Activated T-cell treated with anti-CD3 and anti-CD28 coated beads, Interleukin-2, amount 50 U/mL, for 4 hours (primary cell): ENCODE measurements at regions not wholly inside any gene's neighbourhood (a gene's known extent, or its start where the extent isn't known, plus 50 kb on each side); places are given as distances from the start of the nearest gene placed in this dataset.
"Not testable (repeated sequence)": the region's sequence is repeated elsewhere in the genome, so short reads cannot be mapped to it uniquely, and the experiment has no call there.

Experiments
- ATAC-seq, 2 donors: fragments of 200-7000 bp; cut with Tn5 transposase; one replicate each; pipeline ENCODE4 v1.10.0; 2021
- DNase-seq: peaks from one replicate; pipeline ENCODE4 v3.0.0-alpha.2; 2020
- H3K27me3 Mint-ChIP-seq: one replicate; pipeline ENCODE4 v1.8.0; 2021; ENCODE audit warnings: low read depth, mixed read lengths
- H3K36me3 Mint-ChIP-seq: one replicate; pipeline ENCODE4 v1.8.0; 2022; ENCODE audit warnings: mixed read lengths; ENCODE audit not compliant: insufficient read depth
- H3K4me1 Mint-ChIP-seq: one replicate; pipeline ENCODE4 v1.8.0; 2021; ENCODE audit warnings: low read depth, mixed read lengths
- H3K4me3 Mint-ChIP-seq: one replicate; pipeline ENCODE4 v1.8.0; 2021; ENCODE audit warnings: mild to moderate bottlenecking, moderate library complexity, mixed read lengths
- H3K9me3 Mint-ChIP-seq: one replicate; pipeline ENCODE4 v1.8.0; 2021; ENCODE audit warnings: mixed read lengths

DNA sequence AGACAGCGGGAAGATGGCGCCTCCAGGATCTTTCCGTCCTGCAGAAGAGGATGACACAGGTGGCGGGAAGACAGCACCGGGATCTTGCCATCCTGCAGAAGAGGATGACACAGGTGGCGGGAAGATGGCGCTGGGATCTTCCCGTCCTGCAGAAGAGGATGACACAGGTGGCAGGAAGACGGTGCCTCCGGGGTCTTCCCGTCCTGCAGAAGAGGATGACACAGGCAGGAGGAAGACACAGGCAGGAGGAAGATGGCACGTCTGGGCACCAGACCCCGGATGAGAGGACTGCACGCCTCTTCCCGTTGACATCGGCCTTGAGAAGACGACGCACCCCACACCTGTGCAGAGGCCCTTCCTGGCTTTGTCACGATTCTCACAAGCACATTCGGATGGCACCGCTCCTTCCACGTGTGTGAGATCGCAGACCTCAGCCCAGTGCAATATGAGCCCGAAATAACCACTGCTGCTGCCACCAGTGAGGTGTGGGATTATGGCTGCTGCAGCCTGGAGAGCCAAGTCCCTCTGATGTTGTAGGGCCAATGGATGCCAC, 79.4 kb upstream of the SNTG2 start:
- Mint-ChIP-seq H3K4me3 (no peak overlapping the region), H3K4me1 (no peaks in the 10 kb centered on the region)

DNA sequence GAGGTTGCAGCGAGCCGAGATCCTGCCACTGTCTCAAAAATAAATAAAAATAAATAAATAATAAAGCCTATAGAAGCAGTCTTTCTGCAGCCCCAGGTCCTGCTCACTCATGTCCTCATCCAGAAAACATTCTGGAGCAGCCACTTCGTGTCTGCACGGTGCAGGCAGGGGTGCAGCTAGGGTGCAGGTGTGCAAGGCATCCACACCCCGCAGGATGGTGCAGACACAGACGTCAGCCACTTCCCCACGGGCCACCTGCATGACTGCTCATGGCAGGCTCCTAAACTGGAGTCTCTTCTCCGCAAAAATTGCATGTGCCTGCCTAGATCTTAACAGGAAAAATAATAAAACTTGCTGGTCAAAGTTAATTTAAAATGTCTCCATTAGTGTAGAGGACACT, 80.2 kb upstream of the SNTG2 start:
- Mint-ChIP-seq H3K9me3 (no peaks in the 10 kb centered on the region), H3K36me3 (no peaks in the 10 kb centered on the region), H3K4me1 (no peaks in the 10 kb centered on the region), H3K27me3 (peaks cover 20% of the 10 kb centered on the region), H3K4me3 (no peak overlapping the region)
- DNase-seq, result no peak
- ATAC-seq, result no peak

More for the DNA sequence above, 79.4 kb upstream of the SNTG2 start:
- H3K9me3 Mint-ChIP-seq, result no peaks in the 10 kb centered on the region
- H3K27me3 Mint-ChIP-seq, result peaks cover 20% of the 10 kb centered on the region
- ATAC-seq (no peak), DNase-seq (no peak)
- H3K36me3 Mint-ChIP-seq, result no peaks in the 10 kb centered on the region

DNA sequence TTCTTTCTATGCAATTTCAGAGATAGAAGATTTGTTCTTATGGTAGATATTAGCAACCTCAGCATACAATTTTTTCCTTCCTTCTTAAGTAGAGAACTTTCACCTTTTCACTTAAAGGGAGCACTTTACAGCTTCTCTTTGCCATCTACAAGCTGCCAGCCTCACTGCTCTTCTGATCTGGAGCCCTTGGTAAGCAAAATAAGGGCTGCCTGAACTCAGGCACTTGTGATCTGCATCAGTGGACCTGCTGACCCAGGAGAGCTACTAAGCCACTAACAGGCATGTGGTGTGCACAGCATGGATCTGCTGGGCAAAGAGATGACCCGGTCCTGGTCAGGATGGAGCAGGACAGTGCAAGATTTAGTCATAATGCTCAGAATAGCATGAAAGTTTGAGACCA, 80.8 kb upstream of the SNTG2 start:
- ATAC-seq (no peak), DNase-seq (no peak)
- no peaks in the 10 kb centered on the region for H3K36me3 Mint-ChIP-seq
- H3K4me3 Mint-ChIP-seq, result no peak overlapping the region
- peaks cover 20% of the 10 kb centered on the region for H3K27me3 Mint-ChIP-seq
- no peaks in the 10 kb centered on the region for H3K4me1 Mint-ChIP-seq
- no peaks in the 10 kb centered on the region for H3K9me3 Mint-ChIP-seq

DNA sequence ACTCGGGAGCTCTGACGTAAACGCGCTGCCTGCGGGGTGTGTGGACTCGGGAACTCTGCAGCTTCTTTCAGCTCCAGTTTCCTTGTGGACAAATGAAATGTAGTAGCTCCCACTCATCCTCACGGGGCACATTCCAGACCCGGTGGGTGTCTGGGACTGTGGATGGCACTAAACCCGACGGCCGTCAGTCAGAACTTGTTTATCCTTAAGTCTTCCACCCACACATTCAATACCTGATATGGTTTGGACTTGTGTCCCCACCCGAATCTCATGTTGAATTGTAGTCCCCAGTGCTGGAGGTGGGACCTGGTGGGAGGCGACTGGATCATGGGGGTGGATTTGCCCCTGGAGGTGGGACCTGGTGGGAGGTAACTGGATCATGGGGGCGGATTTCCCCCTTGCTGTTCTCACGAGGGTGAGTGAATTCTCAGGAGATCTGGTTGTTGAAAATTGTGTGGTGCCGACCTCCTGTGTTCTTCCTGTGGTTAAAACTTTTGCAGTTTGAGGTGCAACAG, 81.2 kb upstream of the SNTG2 start:
- no peak for ATAC-seq
- Mint-ChIP-seq H3K4me1 (no peaks in the 10 kb centered on the region), H3K9me3 (no peaks in the 10 kb centered on the region), H3K27me3 (peaks cover 20% of the 10 kb centered on the region), H3K4me3 (no peak overlapping the region), H3K36me3 (no peaks in the 10 kb centered on the region)
- no peak for DNase-seq

DNA sequence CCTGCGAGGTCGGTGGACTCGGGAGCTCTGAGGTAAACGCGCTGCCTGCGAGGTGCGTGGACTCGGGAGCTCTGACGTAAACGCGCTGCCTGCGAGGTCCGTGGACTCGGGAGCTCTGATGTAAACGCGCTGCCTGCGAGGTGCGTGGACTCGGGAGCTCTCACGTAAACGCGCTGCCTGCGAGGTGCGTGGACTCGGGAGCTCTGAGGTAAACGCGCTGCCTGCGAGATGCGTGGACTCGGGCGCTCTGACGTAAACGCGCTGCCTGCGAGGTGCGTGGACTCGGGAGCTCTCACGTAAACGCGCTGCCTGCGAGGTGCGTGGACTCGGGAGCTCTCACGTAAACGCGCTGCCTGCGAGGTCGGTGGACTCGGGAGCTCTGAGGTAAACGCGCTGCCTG, 81.8 kb upstream of the SNTG2 start:
- not testable (repeated sequence) for DNase-seq, H3K36me3 Mint-ChIP-seq, H3K9me3 Mint-ChIP-seq, H3K4me3 Mint-ChIP-seq, H3K4me1 Mint-ChIP-seq, ATAC-seq
- H3K27me3 Mint-ChIP-seq, result peaks cover 20% of the 10 kb centered on the region

DNA sequence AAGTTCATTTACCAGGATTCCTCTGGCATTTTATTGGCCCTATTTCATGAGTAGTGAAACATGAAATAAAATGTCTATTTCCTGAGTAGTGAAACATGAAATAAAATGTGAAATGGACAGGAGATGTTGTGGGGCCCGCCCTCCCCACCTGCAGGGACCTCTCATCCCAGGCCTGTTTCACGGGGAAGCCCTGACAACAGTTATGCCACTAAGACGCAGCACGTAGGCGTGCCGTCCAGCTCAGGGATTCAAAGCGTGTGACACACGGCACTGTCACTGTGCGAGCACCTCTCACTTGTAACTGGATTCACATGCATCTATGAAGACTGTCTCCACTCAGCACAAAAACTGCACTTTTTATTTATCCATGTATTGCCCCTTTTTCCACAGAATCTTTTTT, 83.4 kb upstream of the SNTG2 start:
- H3K36me3 Mint-ChIP-seq, result no peaks in the 10 kb centered on the region
- ATAC-seq, result no peak

DNA sequence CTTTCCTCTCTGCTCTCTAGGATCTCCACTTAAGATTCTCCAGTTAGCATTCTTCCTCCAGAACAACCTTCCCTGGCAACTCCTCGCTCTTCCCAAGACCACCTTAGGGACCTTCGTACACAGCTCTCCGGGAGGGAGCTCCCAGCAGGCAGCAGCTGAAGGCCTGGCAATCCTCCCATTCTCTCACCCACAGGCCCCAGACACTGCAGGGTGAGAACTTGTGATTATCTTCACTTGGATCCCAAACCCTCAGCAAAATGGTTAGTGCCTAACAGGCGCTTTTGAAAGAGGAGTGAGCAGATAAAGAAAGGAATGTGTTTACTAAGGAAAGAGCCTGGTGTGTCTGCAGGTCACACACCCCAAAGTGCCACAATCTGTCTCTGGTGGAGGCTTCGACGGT, 83.8 kb upstream of the SNTG2 start:
- Mint-ChIP-seq H3K27me3 (peaks cover 21% of the 10 kb centered on the region), H3K9me3 (no peaks in the 10 kb centered on the region), H3K4me3 (no peak overlapping the region), H3K4me1 (no peaks in the 10 kb centered on the region), H3K36me3 (no peaks in the 10 kb centered on the region)
- DNase-seq, result no peak
- ATAC-seq, result no peak

More for the DNA sequence above, 83.4 kb upstream of the SNTG2 start:
- Mint-ChIP-seq H3K27me3 (peaks cover 22% of the 10 kb centered on the region), H3K9me3 (no peaks in the 10 kb centered on the region), H3K4me3 (no peak overlapping the region), H3K4me1 (no peaks in the 10 kb centered on the region)
- no peak for DNase-seq

DNA sequence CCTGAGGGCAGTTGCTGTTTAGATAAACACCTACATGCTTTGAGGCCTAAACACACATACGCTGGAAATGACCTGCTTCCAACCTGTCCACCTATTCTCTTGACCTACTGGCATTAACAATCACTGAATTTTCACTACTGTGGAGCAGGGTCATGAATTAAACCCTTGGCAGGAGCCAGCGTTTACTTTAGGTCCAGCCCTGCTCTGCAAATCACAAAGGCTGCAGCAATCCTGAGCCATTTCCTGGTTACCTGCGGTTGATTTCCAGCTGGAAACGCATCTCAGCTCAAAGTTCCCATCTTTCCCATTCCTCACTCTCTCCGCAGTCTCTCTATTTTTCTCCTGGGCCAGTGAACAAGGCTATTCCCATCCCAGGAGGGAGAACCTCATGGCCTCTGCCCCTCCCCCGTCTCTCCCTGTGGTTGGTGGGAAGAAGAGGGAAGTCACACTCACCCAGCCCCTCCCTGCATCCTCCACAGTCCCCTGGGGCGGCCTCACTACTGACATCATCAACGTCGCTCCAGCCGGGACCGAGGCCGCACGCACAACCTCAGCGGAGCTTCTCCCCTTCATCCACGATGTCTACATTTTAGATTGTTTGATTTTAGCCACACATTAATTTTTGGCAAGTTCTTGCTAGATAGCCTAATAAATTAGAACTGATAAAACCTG, 84.5 kb upstream of the SNTG2 start:
- H3K27me3 Mint-ChIP-seq, result peaks cover 14% of the 10 kb centered on the region
- ATAC-seq, result no peak

DNA sequence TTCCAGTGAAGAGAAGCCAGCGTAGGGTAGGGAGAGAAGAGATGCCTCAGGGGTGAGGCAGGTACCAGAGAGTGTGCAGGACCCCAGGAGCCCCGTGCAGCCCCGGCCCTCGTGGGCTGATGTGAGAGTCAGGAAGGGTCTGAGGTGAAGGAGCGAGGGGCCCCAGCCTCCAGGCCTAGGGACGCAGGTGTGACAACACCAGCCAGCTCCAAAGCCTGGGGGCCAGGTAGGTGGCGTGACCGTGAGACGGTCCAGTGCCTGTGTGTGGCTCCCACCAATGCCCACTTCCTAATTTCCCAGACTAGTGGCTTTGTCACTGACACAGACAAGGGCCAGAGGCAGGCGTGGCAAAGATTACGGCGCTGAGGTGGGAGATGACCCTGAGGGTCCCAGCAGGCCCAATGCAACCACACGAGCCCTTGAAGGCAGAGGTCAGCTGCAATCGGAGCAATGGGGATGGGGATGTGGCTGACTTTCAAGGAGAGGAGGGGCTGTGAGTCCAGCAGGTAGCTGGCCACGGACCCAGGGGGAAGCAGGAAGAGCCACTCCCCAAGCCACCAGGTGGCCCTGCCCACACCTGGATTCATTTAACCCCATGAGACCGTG, 86.0 kb upstream of the SNTG2 start:
- DNase-seq (no peak), ATAC-seq (no peak)
- H3K27me3 Mint-ChIP-seq, result peaks cover 4% of the 10 kb centered on the region
- H3K4me3 Mint-ChIP-seq, result no peak overlapping the region
- H3K9me3 Mint-ChIP-seq, result no peaks in the 10 kb centered on the region
- no peaks in the 10 kb centered on the region for H3K36me3 Mint-ChIP-seq
- no peaks in the 10 kb centered on the region for H3K4me1 Mint-ChIP-seq

More for the DNA sequence above, 84.5 kb upstream of the SNTG2 start:
- no peaks in the 10 kb centered on the region for H3K36me3 Mint-ChIP-seq
- no peaks in the 10 kb centered on the region for H3K9me3 Mint-ChIP-seq
- H3K4me1 Mint-ChIP-seq, result no peaks in the 10 kb centered on the region
- no peak for DNase-seq
- H3K4me3 Mint-ChIP-seq, result no peak overlapping the region

DNA sequence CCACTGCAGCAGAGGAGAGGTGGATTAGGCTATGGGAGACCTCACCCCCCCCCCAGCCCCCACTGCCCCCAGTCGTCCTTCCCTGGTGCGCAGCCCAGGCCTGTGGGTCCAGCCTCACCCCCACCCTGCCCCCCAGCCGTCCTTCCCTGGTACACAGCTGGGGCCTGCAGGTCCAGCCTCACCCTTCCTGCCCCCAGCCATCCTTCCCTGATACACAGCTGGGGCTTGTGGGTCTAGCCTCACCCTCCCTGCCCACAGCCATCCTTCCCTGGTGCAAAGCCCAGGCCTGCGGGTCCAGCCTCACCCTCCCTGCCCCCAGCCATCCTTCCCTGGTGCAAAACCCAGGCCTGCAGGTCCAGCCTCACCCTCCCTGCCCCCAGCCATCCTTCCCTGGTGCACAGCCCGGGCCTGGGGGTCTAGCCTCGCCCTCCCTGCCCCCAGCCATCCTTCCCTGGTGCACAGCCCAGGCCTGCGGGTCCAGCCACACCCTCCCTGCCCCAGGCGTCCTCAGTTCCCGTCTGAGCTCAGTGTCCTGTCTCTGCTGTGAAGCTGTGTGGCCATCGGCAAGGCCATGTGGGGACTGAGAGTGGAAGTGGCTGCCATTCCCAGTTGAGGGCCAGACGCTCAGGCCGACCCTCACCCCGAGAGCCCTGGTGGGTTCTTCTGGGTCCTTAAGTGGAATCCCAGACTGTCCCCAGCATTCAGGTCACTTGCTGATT, 86.8 kb upstream of the SNTG2 start:
- ATAC-seq (no peak), DNase-seq (no peak)
- H3K9me3 Mint-ChIP-seq, result no peaks in the 10 kb centered on the region
- no peak overlapping the region for H3K4me3 Mint-ChIP-seq
- peaks cover 4% of the 10 kb centered on the region for H3K27me3 Mint-ChIP-seq
- no peaks in the 10 kb centered on the region for H3K36me3 Mint-ChIP-seq
- no peaks in the 10 kb centered on the region for H3K4me1 Mint-ChIP-seq

DNA sequence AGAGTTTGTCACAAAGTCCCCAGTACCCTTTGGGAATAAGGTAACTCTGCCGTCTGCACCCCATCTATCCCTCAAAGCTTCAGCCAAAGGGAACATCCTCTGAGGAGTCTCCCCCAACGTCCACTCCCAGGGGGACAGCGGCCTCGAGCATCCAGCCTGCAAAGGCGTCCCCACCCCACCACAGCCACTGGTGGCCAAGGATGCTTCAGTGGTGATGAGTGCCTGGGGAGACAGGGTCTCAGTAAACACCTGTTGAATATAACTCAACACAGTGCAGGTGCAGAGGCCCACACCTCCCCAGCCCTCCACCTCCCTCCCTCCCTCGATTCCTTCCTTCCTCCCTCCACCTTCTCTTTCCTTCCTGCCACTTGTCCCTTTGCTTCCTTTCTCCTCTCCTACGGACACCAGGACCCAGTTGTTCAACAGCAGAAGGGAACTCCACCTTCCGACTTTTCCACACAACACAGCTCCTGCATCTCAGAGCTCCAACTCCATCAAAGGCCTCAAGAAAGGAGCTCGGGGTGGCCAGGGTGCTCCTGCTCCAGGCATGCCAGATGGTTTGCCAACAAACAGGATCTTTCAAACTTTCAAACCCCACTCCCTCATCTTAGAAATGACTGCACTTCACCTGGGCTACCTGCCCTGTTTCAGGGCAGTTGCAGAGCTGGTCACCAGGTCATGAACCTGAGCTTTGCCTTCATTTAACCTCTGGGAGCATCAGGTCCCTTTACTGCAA, 87.8 kb upstream of the SNTG2 start:
- Mint-ChIP-seq H3K9me3 (no peaks in the 10 kb centered on the region), H3K36me3 (no peaks in the 10 kb centered on the region), H3K4me3 (no peak overlapping the region), H3K4me1 (no peaks in the 10 kb centered on the region), H3K27me3 (peaks cover 4% of the 10 kb centered on the region)
- ATAC-seq, result no peak
- DNase-seq, result no peak

DNA sequence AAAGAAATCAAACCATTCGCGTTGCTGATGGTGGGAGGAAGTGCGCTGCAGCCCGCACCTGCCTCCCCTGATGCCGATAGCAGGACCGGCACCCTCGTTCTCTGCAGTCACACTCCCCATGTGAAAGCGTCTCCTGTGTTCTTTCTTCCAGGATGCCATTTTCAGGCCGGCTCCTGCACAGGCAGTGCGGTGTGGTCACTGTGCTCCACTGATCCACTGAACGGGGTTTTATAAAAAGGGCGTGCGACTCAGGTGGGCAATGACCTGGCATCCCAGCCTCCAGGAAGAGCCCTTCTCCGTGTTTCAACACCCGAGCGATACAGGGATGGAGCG, 88.3 kb upstream of the SNTG2 start:
- H3K4me1 Mint-ChIP-seq, result no peaks in the 10 kb centered on the region
- H3K9me3 Mint-ChIP-seq, result no peaks in the 10 kb centered on the region
- no peak for ATAC-seq
- H3K36me3 Mint-ChIP-seq, result no peaks in the 10 kb centered on the region
- no peak for DNase-seq
- H3K27me3 Mint-ChIP-seq, result peaks cover 4% of the 10 kb centered on the region
- H3K4me3 Mint-ChIP-seq, result no peak overlapping the region

DNA sequence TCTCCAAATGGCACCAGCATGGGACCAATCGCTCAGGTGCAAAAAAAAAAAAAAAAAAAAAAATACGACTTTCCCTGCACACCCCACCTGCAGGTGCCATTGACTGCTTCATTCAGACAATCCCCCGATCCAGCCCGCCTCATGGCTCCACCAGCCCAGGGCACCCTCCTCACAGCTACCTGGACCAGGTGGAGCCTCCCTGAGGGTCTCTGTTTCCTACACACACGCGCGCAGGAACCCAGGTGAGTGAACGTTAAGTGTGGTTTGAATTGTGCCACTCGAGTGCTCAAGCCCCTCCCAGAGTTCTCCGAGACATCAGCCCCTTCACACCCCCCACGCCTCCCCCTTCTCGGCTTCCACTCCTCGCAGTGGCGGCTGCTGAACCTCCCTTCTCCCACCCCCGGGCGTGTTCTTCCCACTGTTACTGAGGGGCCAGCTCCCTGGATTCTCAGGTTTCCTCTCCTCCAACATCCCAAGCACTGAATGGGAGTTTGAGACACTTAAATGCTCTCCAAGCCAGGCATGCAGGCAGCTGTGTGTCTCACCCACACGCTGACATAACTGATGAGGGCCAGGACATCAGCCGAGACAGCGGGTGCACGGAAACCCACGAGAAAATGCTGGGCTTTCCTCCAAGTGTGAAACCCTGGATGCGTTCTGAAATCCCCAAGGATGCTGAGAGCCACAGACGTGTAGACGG, 88.8 kb upstream of the SNTG2 start:
- no peaks in the 10 kb centered on the region for H3K36me3 Mint-ChIP-seq
- peaks cover 4% of the 10 kb centered on the region for H3K27me3 Mint-ChIP-seq
- H3K9me3 Mint-ChIP-seq, result no peaks in the 10 kb centered on the region
- H3K4me3 Mint-ChIP-seq, result no peak overlapping the region
- no peak for DNase-seq
- no peaks in the 10 kb centered on the region for H3K4me1 Mint-ChIP-seq
- no peak for ATAC-seq
